Right lung (tissue), 2 donors: ENCODE measurements at regions not wholly inside any gene's neighbourhood (a gene's known extent, or its start where the extent isn't known, plus 50 kb on each side); places are given as distances from the start of the nearest gene placed in this dataset.
A peak's percentile ranks its signal among the peaks of the same experiment; 100 is the strongest.

Source experiments
- DNase-seq, 2 donors: peaks; one replicate each; pipeline ENCODE4 v3.0.0-alpha.2; 2013

GRCh38 chr1:228894442-228894989 is 159.2 kb downstream of the RHOU start:
- no peak for DNase-seq

GRCh38 chr1:228897901-228898300 is 162.6 kb downstream of the RHOU start:
- no peak for DNase-seq

GRCh38 chr1:228898582-228898992 is 163.3 kb downstream of the RHOU start:
- DNase-seq, result no peak

- DNase-seq, result no peak
Observed at GRCh38 chr1:228899421-228899956, 164.2 kb downstream of the RHOU start.

- DNase-seq, result peak in 1 of 2 donors; percentile 42
Observed at GRCh38 chr1:228900099-228900885, 165.0 kb downstream of the RHOU start.

- DNase-seq, result no peak
Observed at GRCh38 chr1:228900886-228901392, 165.7 kb downstream of the RHOU start.

GRCh38 chr1:228901936-228902681 is 166.8 kb downstream of the RHOU start:
- no peak for DNase-seq

- DNase-seq, result peak; percentile 87 to 88
Observed at GRCh38 chr1:228902781-228903433, 167.6 kb downstream of the RHOU start.

DNA sequence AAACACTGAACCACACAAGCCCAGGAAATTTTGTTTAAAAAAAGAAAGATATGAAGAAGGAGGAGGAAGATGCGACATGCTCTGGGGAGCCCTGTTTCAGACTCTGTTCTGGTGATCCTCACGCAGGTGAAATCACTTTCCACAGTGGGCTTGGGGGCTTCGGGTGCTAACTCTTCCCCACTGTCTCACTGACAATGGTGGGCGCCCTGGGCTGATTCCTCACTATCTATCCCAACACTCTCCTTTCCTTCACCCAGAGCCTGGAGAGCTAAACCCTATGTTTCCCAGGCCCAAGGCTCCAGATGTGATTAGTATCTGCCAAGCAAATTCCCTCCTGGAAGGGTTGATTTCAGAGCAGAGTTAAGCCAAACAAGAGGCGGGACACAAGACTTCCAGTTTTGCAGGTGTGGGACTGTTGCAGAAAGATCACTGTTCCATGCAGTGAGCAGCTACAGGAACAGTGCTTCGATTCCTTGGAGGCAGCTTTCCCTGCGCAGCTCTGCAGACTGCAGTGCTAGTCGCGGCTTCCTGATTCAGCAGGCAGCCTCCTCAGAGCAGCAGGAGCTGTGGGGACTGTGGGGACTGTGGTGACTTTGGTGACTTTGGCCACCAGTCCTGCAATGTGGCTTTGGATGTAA is 168.3 kb downstream of the RHOU start:
- no peak for DNase-seq

DNA sequence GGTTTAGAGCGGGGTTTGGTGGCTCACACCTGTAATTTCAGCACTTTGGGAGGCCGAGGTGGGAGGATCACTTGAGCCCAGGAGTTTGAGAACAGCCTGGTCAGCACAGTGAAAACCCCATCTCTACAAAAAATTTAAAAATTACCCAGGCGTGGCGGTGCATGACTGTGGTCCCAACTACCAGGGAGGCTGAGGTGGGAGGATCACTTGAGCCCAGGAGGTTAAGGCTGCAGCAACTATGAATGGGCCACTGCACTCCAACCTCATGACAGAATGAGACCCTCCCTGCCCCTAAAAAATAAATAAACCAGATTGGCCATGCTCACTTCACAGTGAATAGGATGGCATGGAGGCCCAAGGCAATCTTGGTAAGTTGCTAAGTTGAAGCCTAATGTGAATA is 168.9 kb downstream of the RHOU start:
- DNase-seq, result no peak

- DNase-seq, result no peak
Observed at GRCh38 chr1:228905701-228906101, 170.4 kb downstream of the RHOU start.

DNA sequence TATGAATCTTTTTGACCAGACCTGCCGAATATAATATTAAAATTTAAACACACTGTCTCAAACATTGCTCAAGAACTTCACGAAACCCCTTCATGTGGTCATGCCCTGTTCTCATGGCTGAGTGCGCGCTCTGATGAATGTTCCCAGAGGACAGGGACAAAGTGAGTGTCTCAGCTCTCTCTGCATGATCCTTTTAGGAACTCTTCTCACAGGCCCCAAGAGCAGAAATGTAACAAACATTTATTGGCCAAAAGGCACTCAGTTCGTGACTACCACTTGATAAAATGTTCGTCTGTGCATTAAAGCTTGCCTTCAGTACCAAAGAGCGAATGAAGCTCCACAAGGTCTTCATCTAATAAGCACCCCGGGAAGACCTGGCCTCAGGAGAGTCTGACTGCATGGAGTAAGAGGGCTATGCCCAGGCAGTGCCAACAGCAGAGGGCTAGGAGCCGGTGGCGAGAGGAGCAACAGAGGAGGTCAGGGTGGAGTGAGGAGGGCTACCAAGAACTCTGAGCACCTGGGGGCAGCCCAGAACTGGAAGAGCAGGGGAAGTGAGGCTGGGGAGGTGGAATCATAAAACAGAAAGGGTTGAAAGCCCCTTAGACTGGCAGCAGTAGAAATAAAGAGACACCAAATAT is 171.1 kb downstream of the RHOU start:
- no peak for DNase-seq

GRCh38 chr1:228911225-228912210 is 176.2 kb downstream of the RHOU start:
- DNase-seq, result no peak

GRCh38 chr1:228913626-228914414 is 178.5 kb downstream of the RHOU start:
- DNase-seq, result no peak

DNA sequence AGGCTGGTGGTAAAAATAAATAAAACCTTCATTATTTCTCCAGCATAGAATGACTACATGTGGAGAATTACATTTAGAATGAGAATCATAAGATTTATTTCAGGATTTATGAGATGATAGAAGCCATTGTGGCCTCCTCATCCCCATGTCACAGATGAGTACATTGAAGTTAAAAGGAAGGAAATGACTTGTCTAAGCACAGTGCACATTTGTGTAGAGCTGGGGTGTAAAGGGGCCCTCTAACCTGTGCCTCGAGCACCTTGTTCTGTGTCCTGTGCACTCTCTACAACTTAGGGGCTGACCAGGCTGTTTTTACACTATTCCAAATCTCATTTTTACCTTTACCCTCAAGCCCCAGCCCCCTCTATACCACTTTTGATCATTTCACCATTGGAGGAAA is 179.4 kb downstream of the RHOU start:
- DNase-seq, result no peak

- DNase-seq, result no peak
Observed at GRCh38 chr1:228917342-228917741, 182.1 kb downstream of the RHOU start.

GRCh38 chr1:228917755-228918154 is 182.5 kb downstream of the RHOU start:
- DNase-seq, result no peak

DNA sequence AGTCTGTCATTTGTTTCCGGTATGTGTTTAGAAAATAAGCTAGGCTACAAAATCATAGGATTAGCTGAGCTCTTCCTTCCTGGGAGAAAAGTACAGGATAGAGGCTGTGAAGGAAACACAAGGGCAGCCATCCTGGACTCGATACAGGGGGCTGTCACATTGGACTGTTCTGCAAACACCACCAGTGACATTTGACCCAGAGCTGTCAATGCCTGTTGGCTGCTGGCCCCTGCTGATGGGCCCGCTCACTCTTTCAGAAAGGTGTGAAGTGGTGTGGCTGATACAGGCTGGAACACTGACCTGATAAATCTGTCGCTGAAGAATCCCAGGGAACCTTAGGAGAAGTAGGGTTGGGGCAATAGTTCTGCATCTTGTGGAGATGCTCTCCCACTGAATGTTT is 183.1 kb downstream of the RHOU start:
- no peak for DNase-seq

- DNase-seq, result no peak
Observed at GRCh38 chr1:228919914-228920313, 184.6 kb downstream of the RHOU start.
